ENCODE measurements at regions not wholly inside any gene's neighbourhood (a gene's known extent, or its start where the extent isn't known, plus 50 kb on each side); places are given as distances from the start of the nearest gene placed in this dataset.

DNA sequence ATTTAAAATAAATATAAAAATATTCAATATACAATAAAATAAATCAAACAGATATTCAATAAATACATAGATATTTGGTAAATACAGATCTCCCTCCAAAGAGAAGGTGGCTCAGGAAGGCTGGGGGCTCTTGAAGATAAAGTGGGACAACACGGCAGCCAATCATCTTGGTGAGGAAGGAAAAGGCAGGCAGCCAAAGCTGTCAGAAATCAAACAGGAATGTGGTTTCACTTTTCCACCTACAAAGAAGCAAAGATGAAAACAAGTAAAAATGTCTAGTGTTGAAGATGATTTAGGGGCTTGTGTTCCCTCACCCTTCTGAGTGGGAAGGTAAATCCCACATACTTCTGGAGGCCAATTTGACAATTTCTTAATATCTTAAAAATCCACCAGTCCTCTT lies 85.7 kb downstream of the B3GNT2 start:
- Histone ChIP-seq H3K4me2 (ENCODE audit: low read length) (no peak overlapping the region), H3K27ac (ENCODE audit: low read length) (no peak overlapping the region), H3K27me3 (ENCODE audit: insufficient read depth, low read depth, low read length) (no peaks in the 10 kb centered on the region), H3F3A (ENCODE audit: insufficient read depth, low read length, poor library complexity, severe bottlenecking) (no peaks in the 10 kb centered on the region), H3K4me3 (ENCODE audit: low read length) (no peak overlapping the region), H2AFZ (ENCODE audit: low read depth, low read length) (no peak overlapping the region), H3K9ac (ENCODE audit: low read length) (no peak overlapping the region), H3K9me2 (ENCODE audit: insufficient read depth, low read length) (no peaks in the 10 kb centered on the region), H4K20me1 (ENCODE audit: insufficient read depth) (no peaks in the 10 kb centered on the region), H3K79me2 (replicated peaks; ENCODE audit: insufficient read depth, low read length) (no peaks in the 10 kb centered on the region), H3K36me3 (ENCODE audit: insufficient read depth, low read length) (no peaks in the 10 kb centered on the region), H3K9me3 (ENCODE audit: low read length) (peaks cover 12% of the 10 kb centered on the region)
- TF ChIP-seq EZH2 (IDR thresholded peaks at IDR 0.05; ENCODE audit: borderline replicate concordance, insufficient read depth, low read length, poor library complexity, severe bottlenecking) (no peak), MXI1 (conservative IDR thresholded peaks at IDR 0.05; ENCODE audit: poor library complexity, severe bottlenecking) (no peak), TAF1 (IDR thresholded peaks at IDR 0.05; ENCODE audit: low read depth) (no peak), POLR2AphosphoS5 (IDR thresholded peaks at IDR 0.05) (no peak), RAD21 (conservative IDR thresholded peaks at IDR 0.05) (no peak), EP300 (conservative IDR thresholded peaks at IDR 0.05; ENCODE audit: poor library complexity, severe bottlenecking) (no peak), SMC3 (conservative IDR thresholded peaks at IDR 0.05; ENCODE audit: poor library complexity) (no peak)
- TF ChIP-seq, protein P1, sequence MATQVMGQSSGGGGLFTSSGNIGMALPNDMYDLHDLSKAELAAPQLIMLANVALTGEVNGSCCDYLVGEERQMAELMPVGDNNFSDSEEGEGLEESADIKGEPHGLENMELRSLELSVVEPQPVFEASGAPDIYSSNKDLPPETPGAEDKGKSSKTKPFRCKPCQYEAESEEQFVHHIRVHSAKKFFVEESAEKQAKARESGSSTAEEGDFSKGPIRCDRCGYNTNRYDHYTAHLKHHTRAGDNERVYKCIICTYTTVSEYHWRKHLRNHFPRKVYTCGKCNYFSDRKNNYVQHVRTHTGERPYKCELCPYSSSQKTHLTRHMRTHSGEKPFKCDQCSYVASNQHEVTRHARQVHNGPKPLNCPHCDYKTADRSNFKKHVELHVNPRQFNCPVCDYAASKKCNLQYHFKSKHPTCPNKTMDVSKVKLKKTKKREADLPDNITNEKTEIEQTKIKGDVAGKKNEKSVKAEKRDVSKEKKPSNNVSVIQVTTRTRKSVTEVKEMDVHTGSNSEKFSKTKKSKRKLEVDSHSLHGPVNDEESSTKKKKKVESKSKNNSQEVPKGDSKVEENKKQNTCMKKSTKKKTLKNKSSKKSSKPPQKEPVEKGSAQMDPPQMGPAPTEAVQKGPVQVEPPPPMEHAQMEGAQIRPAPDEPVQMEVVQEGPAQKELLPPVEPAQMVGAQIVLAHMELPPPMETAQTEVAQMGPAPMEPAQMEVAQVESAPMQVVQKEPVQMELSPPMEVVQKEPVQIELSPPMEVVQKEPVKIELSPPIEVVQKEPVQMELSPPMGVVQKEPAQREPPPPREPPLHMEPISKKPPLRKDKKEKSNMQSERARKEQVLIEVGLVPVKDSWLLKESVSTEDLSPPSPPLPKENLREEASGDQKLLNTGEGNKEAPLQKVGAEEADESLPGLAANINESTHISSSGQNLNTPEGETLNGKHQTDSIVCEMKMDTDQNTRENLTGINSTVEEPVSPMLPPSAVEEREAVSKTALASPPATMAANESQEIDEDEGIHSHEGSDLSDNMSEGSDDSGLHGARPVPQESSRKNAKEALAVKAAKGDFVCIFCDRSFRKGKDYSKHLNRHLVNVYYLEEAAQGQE (IDR thresholded peaks at IDR 0.05; ENCODE audit: borderline replicate concordance): no peak
- TF ChIP-seq, protein P2, sequence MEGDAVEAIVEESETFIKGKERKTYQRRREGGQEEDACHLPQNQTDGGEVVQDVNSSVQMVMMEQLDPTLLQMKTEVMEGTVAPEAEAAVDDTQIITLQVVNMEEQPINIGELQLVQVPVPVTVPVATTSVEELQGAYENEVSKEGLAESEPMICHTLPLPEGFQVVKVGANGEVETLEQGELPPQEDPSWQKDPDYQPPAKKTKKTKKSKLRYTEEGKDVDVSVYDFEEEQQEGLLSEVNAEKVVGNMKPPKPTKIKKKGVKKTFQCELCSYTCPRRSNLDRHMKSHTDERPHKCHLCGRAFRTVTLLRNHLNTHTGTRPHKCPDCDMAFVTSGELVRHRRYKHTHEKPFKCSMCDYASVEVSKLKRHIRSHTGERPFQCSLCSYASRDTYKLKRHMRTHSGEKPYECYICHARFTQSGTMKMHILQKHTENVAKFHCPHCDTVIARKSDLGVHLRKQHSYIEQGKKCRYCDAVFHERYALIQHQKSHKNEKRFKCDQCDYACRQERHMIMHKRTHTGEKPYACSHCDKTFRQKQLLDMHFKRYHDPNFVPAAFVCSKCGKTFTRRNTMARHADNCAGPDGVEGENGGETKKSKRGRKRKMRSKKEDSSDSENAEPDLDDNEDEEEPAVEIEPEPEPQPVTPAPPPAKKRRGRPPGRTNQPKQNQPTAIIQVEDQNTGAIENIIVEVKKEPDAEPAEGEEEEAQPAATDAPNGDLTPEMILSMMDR (IDR thresholded peaks at IDR 0.05; ENCODE audit: poor library complexity, severe bottlenecking): no peak

DNA sequence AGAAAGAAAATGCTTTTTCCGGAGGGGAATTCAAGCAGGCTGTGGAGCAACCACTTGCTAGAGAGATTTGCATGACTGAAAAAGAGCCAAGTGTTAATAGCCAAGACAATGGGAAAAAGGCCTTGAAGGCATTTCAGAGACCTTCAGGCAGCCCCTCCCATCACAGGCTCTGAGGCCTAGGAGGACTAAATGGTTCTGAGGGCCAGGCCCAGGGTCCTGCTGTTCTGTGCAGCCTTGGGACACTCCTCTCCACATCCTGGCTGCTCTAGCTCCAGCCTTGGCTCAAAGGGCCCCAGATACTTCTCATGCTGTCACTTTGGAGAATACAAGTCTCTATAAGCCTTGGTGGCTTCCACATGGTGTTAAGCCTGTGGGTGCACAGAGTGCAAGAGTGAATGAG lies 81.8 kb downstream of the B3GNT2 start:
- no peak overlapping the region for H3K27ac ChIP-seq (ENCODE audit: low read length)
- no peaks in the 10 kb centered on the region for H3K27me3 ChIP-seq (ENCODE audit: insufficient read depth, low read depth, low read length)
- no peak overlapping the region for H3K9ac ChIP-seq (ENCODE audit: low read length)
- no peaks in the 10 kb centered on the region for H3K9me2 ChIP-seq (ENCODE audit: insufficient read depth, low read length)
- H2AFZ ChIP-seq (ENCODE audit: low read depth, low read length): no peak overlapping the region
- no peaks in the 10 kb centered on the region for H4K20me1 ChIP-seq (ENCODE audit: insufficient read depth)
- no peaks in the 10 kb centered on the region for H3F3A ChIP-seq (ENCODE audit: insufficient read depth, low read length, poor library complexity, severe bottlenecking)
- no peak overlapping the region for H3K4me2 ChIP-seq (ENCODE audit: low read length)
- no peaks in the 10 kb centered on the region for H3K36me3 ChIP-seq (ENCODE audit: insufficient read depth, low read length)
- H3K79me2 ChIP-seq (replicated peaks; ENCODE audit: insufficient read depth, low read length): no peaks in the 10 kb centered on the region
- H3K4me3 ChIP-seq (ENCODE audit: low read length): no peak overlapping the region
- H3K9me3 ChIP-seq (ENCODE audit: low read length): peaks cover 6% of the 10 kb centered on the region
- TF ChIP-seq TAF1 (IDR thresholded peaks at IDR 0.05; ENCODE audit: low read depth) (no peak), SMC3 (conservative IDR thresholded peaks at IDR 0.05; ENCODE audit: poor library complexity) (no peak), POLR2AphosphoS5 (IDR thresholded peaks at IDR 0.05) (no peak), MXI1 (conservative IDR thresholded peaks at IDR 0.05; ENCODE audit: poor library complexity, severe bottlenecking) (no peak), EP300 (conservative IDR thresholded peaks at IDR 0.05; ENCODE audit: poor library complexity, severe bottlenecking) (no peak), EZH2 (IDR thresholded peaks at IDR 0.05; ENCODE audit: borderline replicate concordance, insufficient read depth, low read length, poor library complexity, severe bottlenecking) (no peak), RAD21 (conservative IDR thresholded peaks at IDR 0.05) (no peak)
- TF ChIP-seq, protein P2 (IDR thresholded peaks at IDR 0.05; ENCODE audit: poor library complexity, severe bottlenecking): no peak
- TF ChIP-seq, protein P1 (IDR thresholded peaks at IDR 0.05; ENCODE audit: borderline replicate concordance): no peak
